HUES64 (cell line): ENCODE measurements at regions not wholly inside any gene's neighbourhood (a gene's known extent, or its start where the extent isn't known, plus 50 kb on each side); places are given as distances from the start of the nearest gene placed in this dataset.

ENCODE experiments used
- H3K27ac ChIP-seq: 2 replicates; pipeline ENCODE4 v1.7.0; 2013; ENCODE audit warnings: low read depth, low read length, inconsistent platforms
- H3K27me3 ChIP-seq: 2 replicates; pipeline ENCODE4 v1.6.1; 2013; ENCODE audit warnings: mild to moderate bottlenecking, low read length; ENCODE audit not compliant: insufficient read depth
- H3K36me3 ChIP-seq: 2 replicates; pipeline ENCODE4 v1.6.1; 2013; ENCODE audit warnings: mild to moderate bottlenecking, low read length; ENCODE audit not compliant: insufficient read depth
- H3K4me1 ChIP-seq: 2 replicates; pipeline ENCODE4 v1.6.1; 2013; ENCODE audit warnings: mild to moderate bottlenecking, low read length, moderate library complexity; ENCODE audit not compliant: insufficient read depth
- H3K4me3 ChIP-seq: 2 replicates; pipeline ENCODE4 v1.5.1; 2013; ENCODE audit warnings: mild to moderate bottlenecking, low read length, moderate library complexity
- H3K9ac ChIP-seq: 2 replicates; pipeline ENCODE4 v1.6.1; 2013; ENCODE audit warnings: mild to moderate bottlenecking, low read depth, low read length
- H3K9me3 ChIP-seq: 2 replicates; pipeline ENCODE4 v1.6.1; 2013; ENCODE audit warnings: low read depth, low read length; ENCODE audit not compliant: insufficient read depth
- WGBS: fragments of 150-250, 120-280 bp; methylation state at CpG from one replicate; pipeline ENCODE4 v1.1.7; 2013; ENCODE audit warnings: missing lambda C conversion rate; 5-methylcytosine and 5-hydroxymethylcytosine counted together

DNA sequence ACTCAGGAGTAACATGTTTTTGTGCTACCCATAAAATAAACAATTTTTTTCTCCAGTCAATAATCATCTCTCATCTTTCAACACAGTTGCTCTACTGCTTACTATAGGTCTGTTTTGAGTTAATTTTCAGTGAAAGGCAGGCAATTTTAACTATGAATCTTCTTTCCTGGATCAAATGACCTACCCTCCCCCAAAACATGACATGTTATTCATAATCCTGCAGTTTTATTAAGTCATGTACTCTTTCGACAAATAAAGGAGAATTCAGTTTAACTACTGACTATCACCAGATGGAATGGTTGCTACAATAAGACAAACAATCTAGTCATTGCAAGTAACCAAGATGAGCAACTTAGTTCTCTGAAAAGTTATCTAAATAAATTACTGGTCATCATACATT lies 106.0 kb upstream of the FAR2 start:
- H3K9ac ChIP-seq = no peak overlapping the region
- H3K4me3 ChIP-seq = no peak overlapping the region
- H3K4me1 ChIP-seq = no peaks in the 10 kb centered on the region
- H3K36me3 ChIP-seq = no peaks in the 10 kb centered on the region
- WGBS = 100% methylated on average over 1 of the region's 1 CpG
- no peak overlapping the region for H3K27ac ChIP-seq
- no peaks in the 10 kb centered on the region for H3K9me3 ChIP-seq
- no peaks in the 10 kb centered on the region for H3K27me3 ChIP-seq

DNA sequence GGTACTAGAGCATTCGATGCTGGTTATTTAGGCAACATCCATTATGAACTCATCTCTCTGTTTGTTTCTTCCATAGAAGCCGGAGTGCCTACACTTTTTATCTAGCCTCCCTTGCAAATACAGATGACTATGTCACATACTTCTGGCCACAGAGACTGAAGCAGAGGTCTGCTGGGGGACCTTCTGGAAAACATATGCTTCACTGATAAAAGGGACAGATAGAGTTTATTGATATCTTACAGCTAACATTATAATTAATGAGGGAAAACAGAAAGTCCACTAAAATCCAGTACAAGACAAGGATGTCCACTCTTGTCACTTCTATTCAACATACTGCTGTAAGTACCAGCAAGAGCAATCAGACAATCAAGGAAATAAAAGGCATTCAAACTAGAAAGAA lies 104.3 kb upstream of the FAR2 start:
- whole genome bisulfite sequencing = 41% methylated on average over 2 of the region's 2 CpGs
- H3K4me3 ChIP-seq = no peak overlapping the region
- no peaks in the 10 kb centered on the region for H3K4me1 ChIP-seq
- no peaks in the 10 kb centered on the region for H3K27me3 ChIP-seq
- H3K36me3 ChIP-seq = no peaks in the 10 kb centered on the region
- no peak overlapping the region for H3K9ac ChIP-seq
- H3K27ac ChIP-seq = no peak overlapping the region
- no peaks in the 10 kb centered on the region for H3K9me3 ChIP-seq

DNA sequence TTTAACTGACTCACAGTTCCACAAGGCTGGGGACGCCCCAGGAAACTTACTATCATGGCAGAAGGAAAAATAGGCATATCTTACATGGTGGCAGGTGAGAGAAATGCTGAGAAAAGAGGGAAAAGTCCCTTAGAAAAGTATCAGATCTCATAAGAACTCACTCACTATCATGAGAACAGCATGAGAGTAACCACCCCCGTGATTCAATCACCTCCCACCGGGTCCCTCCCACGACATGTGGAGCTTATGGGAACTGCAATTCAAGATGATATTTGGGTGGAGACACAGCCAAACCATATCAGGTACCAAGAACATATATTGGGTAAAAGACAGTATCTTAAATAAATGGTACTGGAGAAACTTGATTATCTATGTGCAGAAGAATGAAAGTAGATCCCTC lies 100.3 kb upstream of the FAR2 start:
- no peak overlapping the region for H3K9ac ChIP-seq
- no peaks in the 10 kb centered on the region for H3K4me1 ChIP-seq
- WGBS = 88% methylated on average over 4 of the region's 4 CpGs
- no peak overlapping the region for H3K27ac ChIP-seq
- H3K4me3 ChIP-seq = no peak overlapping the region
- no peaks in the 10 kb centered on the region for H3K9me3 ChIP-seq
- H3K36me3 ChIP-seq = no peaks in the 10 kb centered on the region
- H3K27me3 ChIP-seq = no peaks in the 10 kb centered on the region

DNA sequence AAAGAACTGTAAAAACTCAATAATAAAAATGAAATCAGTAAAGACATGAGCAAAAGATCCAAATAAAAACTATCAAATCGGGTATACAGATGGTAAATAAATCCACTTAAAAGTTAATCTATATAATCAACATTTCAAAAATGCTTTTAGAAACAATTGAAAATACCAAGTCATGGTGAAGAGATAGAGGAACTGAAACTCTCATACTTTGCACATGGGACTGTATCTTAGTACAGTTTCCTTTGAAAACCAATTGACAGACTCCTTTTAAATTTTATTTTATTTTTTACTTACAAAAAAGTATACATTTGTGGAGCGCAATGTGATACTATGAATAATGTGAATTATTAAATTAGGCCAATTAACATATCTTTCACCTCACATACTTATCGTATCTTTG lies 98.6 kb upstream of the FAR2 start:
- Histone ChIP-seq H3K9me3 (no peaks in the 10 kb centered on the region), H3K9ac (no peak overlapping the region), H3K4me3 (no peak overlapping the region), H3K36me3 (no peaks in the 10 kb centered on the region), H3K27ac (no peak overlapping the region), H3K27me3 (no peaks in the 10 kb centered on the region), H3K4me1 (no peaks in the 10 kb centered on the region)
- WGBS = no CpG with 5 or more reads among the region's 3 CpGs

DNA sequence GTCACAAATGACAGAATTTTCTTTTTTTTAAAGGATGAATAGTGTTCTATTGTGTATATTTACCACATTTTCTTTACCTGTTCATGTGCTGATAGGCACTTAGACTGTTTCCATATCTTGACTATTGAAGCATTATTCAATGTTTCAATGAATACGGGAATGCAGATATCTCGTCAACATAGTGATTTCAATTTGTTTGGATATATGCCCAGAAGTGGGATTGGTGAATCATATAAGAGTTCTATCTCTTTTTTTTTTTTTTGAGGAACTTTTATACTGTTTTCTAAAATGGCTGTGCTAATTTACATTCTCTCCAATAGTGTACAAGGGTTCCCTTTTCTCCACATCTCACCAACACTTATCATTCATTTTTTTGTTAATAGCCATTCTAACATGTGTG lies 97.9 kb upstream of the FAR2 start:
- WGBS = 95% methylated on average over 2 of the region's 2 CpGs
- H3K36me3 ChIP-seq = no peaks in the 10 kb centered on the region
- no peak overlapping the region for H3K4me3 ChIP-seq
- H3K27ac ChIP-seq = no peak overlapping the region
- no peaks in the 10 kb centered on the region for H3K4me1 ChIP-seq
- no peaks in the 10 kb centered on the region for H3K27me3 ChIP-seq
- H3K9ac ChIP-seq = no peak overlapping the region
- no peaks in the 10 kb centered on the region for H3K9me3 ChIP-seq

DNA sequence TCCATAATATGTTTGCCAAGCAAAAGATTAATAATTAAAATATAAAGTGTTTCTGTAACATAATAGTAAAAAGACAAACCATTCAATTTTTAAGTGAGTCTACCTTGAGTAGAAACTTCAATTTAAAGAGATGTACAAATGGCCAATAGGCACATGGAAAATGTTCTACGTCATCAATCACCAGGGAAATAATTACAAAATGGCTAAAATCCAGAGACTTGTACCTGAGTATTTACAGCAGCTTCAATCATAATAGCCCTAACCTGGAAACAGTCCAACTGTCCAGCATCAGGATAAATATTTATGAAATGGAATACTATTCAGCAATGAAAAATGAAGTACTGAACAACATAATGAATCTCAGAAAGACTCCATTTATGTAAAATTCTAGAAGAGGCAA lies 95.5 kb upstream of the FAR2 start:
- no peaks in the 10 kb centered on the region for H3K36me3 ChIP-seq
- no peak overlapping the region for H3K9ac ChIP-seq
- no peaks in the 10 kb centered on the region for H3K27me3 ChIP-seq
- H3K27ac ChIP-seq = no peak overlapping the region
- no peaks in the 10 kb centered on the region for H3K4me1 ChIP-seq
- WGBS = 93% methylated on average over 1 of the region's 1 CpG
- no peaks in the 10 kb centered on the region for H3K9me3 ChIP-seq
- no peak overlapping the region for H3K4me3 ChIP-seq

DNA sequence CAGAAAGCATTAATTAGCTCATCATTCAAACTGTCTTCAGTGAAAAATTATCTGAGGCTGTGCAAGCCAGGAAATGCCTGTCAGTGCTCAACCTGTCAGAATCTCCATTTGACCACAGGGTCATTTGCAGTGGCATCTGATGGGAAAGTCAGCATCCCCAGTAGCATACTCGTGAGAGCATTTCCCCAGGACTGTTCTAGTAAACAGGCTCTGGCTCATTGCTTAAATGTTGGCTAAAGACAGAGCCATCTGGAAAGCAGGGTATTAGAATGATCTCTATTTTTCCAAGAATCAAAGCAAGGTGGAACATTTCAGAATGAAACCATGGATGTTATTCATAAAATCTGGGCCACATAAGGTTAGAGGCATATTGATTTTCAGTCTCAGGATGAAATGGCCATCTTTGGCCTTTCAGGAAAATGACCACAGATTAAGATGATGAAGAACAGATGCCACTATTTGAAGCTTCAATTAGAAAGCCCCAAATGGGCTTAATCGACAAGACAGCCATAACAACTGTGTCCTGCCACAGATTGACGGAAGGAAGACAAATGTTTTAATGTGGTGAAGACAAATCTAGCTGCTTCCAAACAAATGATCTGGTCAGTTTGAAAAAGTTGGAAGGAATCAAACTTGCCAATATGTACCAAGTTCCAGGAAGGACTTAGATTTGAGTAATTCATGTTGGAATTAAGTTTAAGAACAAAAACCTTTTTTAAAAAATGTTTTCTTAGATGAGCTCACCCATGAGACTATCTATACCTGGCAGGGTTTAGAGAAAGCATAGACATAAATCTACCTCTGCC lies 94.0 kb upstream of the FAR2 start:
- Histone ChIP-seq H3K27ac (no peak overlapping the region), H3K9ac (no peak overlapping the region), H3K9me3 (no peaks in the 10 kb centered on the region), H3K27me3 (no peaks in the 10 kb centered on the region), H3K4me1 (no peaks in the 10 kb centered on the region), H3K4me3 (no peak overlapping the region), H3K36me3 (no peaks in the 10 kb centered on the region)
- WGBS = 87% methylated on average over 3 of the region's 3 CpGs

DNA sequence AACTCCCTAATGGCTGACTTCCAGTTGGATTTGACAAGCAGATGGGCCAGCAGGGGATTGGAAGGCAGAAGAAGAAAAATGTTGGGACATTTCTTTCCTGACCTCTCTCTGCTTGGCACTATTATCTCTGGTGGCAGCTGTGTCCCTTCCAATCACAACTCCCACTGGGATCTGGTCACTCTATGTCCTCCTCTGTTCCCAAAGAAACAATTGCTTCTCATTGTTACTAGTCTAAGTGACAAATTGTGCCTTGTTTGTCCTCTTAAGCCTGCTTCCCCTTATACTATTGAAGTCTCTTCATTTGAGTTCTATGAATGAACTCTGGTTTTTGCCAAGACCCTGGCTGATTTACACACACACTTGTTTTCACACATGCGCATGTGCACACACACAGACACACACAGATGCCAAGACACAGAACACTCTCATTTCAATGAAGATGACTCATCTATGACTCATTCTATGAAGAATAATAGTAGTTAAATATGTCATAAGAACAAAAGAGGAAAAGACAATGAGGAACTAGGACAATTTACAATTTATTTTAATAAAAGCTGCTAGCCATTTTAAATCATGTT lies 83.0 kb upstream of the FAR2 start:
- Histone ChIP-seq H3K4me3 (no peak overlapping the region), H3K27ac (no peak overlapping the region), H3K9me3 (peaks cover 5% of the 10 kb centered on the region; the same call in 1 of the 2 replicates), H3K36me3 (no peaks in the 10 kb centered on the region), H3K9ac (no peak overlapping the region), H3K27me3 (no peaks in the 10 kb centered on the region), H3K4me1 (peaks cover 19% of the 10 kb centered on the region)
- 93% methylated on average over 1 of the region's 1 CpG for WGBS

DNA sequence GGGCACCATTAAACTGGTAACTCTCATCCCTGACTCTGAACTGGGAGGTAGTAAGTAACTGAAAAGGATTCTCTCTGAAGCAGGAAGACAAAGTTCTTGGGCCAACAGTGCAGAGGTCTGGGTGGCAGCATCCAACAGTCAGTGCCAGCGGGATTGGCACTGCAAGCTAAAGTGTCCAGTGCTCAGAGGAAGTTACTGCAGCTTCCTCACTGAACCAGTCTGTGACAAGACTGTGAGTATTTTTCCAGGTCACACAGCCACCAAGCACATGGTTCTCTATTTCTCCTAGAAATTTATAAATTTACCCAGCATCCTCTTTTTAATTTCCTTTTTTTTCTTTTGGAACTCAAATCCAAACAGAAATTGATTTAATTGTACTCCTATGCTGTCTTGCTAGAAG lies 81.6 kb upstream of the FAR2 start:
- Histone ChIP-seq H3K27me3 (no peaks in the 10 kb centered on the region), H3K27ac (no peak overlapping the region), H3K9me3 (no peaks in the 10 kb centered on the region), H3K9ac (no peak overlapping the region), H3K36me3 (no peaks in the 10 kb centered on the region), H3K4me1 (peaks cover 32% of the 10 kb centered on the region), H3K4me3 (no peak overlapping the region)
- WGBS = 92% methylated on average over 1 of the region's 1 CpG

DNA sequence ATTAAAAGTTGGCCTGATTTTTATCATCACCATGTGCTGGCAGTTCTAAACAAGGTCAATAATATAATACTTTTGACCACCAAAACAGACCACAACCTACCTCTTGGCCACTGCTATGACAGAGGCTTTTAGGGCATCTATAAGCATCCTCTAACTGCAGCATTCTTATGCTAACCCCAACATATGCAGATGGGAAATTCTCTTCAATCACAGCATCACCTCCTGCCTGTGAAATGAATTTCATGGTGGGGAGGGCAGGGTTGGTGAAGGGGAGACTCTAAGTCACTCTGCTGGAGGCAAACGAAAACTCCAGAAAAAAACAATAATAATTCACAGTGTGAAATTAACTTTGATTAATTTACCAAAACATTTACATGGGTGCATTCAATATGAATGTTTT lies 78.8 kb upstream of the FAR2 start:
- peak overlapping the region; percentile 9; the same call in 1 of the 2 replicates for H3K4me3 ChIP-seq
- H3K27ac ChIP-seq = peak overlapping the region; percentile 97; the same call in 1 of the 2 replicates
- H3K36me3 ChIP-seq = no peaks in the 10 kb centered on the region
- no peak overlapping the region for H3K9ac ChIP-seq
- H3K27me3 ChIP-seq = no peaks in the 10 kb centered on the region
- WGBS = no CpG with 5 or more reads among the region's 1 CpG
- peaks cover 50% of the 10 kb centered on the region for H3K4me1 ChIP-seq
- no peaks in the 10 kb centered on the region for H3K9me3 ChIP-seq

DNA sequence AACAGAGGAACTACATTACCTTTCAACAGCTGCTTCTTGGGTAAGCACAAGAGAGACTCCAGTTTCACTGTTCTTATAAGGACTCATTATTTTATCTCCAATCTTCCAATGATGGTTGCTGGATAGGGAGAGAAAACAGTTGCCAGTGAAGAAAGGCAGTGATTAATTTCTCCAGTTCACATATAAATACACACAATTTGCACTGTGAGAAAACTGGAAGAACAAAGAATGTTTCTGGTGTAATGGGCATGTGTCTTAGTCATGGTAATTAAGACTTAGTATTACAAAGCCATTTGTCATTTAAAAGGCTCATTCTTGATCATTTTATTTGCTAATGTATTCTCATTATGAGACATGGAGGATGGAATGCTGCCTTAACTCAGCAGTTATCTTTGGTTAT lies 78.0 kb upstream of the FAR2 start:
- Histone ChIP-seq H3K9ac (peak overlapping the region; percentile 59), H3K4me1 (peaks cover 50% of the 10 kb centered on the region), H3K4me3 (no peak overlapping the region; the same call in 1 of the 2 replicates), H3K9me3 (no peaks in the 10 kb centered on the region), H3K27me3 (no peaks in the 10 kb centered on the region), H3K36me3 (no peaks in the 10 kb centered on the region), H3K27ac (peak overlapping the region; percentile 97)
